COLO668 (cell line): ENCODE measurements at regions not wholly inside any gene's neighbourhood (a gene's known extent, or its start where the extent isn't known, plus 50 kb on each side); places are given as distances from the start of the nearest gene placed in this dataset.

Experiments used
- DNase-seq: peaks from one replicate; lab custom pipeline; 2025; ENCODE audit not compliant: unreplicated experiment; lab: John Stamatoyannopoulos, UW

GRCh38 chr12:77504466-77504865 lies 326.2 kb upstream of the NAV3 start:
- no peak for DNase-seq

GRCh38 chr12:77500089-77500488 lies 330.6 kb upstream of the NAV3 start:
- no peak for DNase-seq

- DNase-seq: no peak
These were observed 333.0 kb upstream of the NAV3 start for GRCh38 chr12:77497647-77498046.

- no peak for DNase-seq
These were observed 334.0 kb upstream of the NAV3 start for GRCh38 chr12:77496714-77497113.

GRCh38 chr12:77494296-77494695 lies 336.4 kb upstream of the NAV3 start:
- no peak for DNase-seq

GRCh38 chr12:77493302-77494168 lies 337.2 kb upstream of the NAV3 start:
- DNase-seq: no peak

GRCh38 chr12:77492536-77492935 lies 338.2 kb upstream of the NAV3 start:
- no peak for DNase-seq

GRCh38 chr12:77489331-77489970 lies 341.2 kb upstream of the NAV3 start:
- DNase-seq: no peak

GRCh38 chr12:77488041-77488620 lies 342.6 kb upstream of the NAV3 start:
- no peak for DNase-seq

- no peak for DNase-seq
These were observed 343.8 kb upstream of the NAV3 start for GRCh38 chr12:77486872-77487271.

- no peak for DNase-seq
These were observed 344.5 kb upstream of the NAV3 start for GRCh38 chr12:77485961-77486854.

GRCh38 chr12:77481687-77482086 lies 349.0 kb upstream of the NAV3 start:
- no peak for DNase-seq

- no peak for DNase-seq
These were observed 352.7 kb upstream of the NAV3 start for GRCh38 chr12:77477907-77478533.

- DNase-seq: no peak
These were observed 358.9 kb upstream of the NAV3 start for GRCh38 chr12:77471801-77472200.

- DNase-seq: no peak
These were observed 360.9 kb upstream of the NAV3 start for GRCh38 chr12:77469578-77470333.

GRCh38 chr12:77442633-77443032 lies 377.3 kb upstream of the E2F7 start:
- DNase-seq: no peak

GRCh38 chr12:77439749-77440148 lies 374.4 kb upstream of the E2F7 start:
- no peak for DNase-seq

- DNase-seq: no peak
These were observed 373.3 kb upstream of the E2F7 start for GRCh38 chr12:77438644-77439043.

GRCh38 chr12:77437206-77437605 lies 371.8 kb upstream of the E2F7 start:
- DNase-seq: no peak
